ENCODE measurements at regions not wholly inside any gene's neighbourhood (a gene's known extent, or its start where the extent isn't known, plus 50 kb on each side); places are given as distances from the start of the nearest gene placed in this dataset.
A peak's percentile ranks its signal among the peaks of the same experiment; 100 is the strongest.

DNA sequence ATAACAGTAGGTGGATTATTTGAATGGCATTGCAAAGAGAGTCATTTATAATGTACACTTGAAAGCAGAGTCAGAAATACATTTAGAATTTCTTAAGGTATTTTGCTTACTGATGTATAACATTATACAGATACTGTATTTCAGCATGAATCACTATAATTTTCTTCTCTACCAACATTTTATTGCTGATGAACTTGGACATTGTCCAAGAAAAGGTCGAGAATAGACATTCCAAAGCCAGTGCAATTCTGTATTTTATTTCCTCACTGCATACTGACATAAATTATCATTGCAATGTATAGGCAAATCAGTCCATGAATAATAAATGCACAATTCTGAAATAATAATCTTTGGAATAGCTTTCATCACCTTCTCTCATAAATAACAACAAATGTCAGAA, 1420.0 kb upstream of the EYS start:
- no peak overlapping the region for H3K27ac ChIP-seq (ENCODE audit: low read length)
- no peak overlapping the region for H2AFZ ChIP-seq (ENCODE audit: low read length)
- TF ChIP-seq EZH2 (optimal IDR thresholded peaks at IDR 0.05; ENCODE audit: low read depth, low read length) (no peak), EZH2phosphoT487 (IDR thresholded peaks at IDR 0.05; ENCODE audit: low read length) (no peak)
- TF ChIP-seq, protein P1, sequence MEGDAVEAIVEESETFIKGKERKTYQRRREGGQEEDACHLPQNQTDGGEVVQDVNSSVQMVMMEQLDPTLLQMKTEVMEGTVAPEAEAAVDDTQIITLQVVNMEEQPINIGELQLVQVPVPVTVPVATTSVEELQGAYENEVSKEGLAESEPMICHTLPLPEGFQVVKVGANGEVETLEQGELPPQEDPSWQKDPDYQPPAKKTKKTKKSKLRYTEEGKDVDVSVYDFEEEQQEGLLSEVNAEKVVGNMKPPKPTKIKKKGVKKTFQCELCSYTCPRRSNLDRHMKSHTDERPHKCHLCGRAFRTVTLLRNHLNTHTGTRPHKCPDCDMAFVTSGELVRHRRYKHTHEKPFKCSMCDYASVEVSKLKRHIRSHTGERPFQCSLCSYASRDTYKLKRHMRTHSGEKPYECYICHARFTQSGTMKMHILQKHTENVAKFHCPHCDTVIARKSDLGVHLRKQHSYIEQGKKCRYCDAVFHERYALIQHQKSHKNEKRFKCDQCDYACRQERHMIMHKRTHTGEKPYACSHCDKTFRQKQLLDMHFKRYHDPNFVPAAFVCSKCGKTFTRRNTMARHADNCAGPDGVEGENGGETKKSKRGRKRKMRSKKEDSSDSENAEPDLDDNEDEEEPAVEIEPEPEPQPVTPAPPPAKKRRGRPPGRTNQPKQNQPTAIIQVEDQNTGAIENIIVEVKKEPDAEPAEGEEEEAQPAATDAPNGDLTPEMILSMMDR (IDR thresholded peaks at IDR 0.05; ENCODE audit: low read length) = no peak
- no peak overlapping the region for H3K9ac ChIP-seq (ENCODE audit: low read length)
- H3K4me1 ChIP-seq (ENCODE audit: low read length) = no peaks in the 10 kb centered on the region
- H3K27me3 ChIP-seq (replicated peaks; ENCODE audit: insufficient read depth, low read length) = no peaks in the 10 kb centered on the region
- no peaks in the 10 kb centered on the region for H4K20me1 ChIP-seq (ENCODE audit: insufficient read depth, low read length)
- H3K79me2 ChIP-seq (ENCODE audit: low read length) = no peaks in the 10 kb centered on the region
- DNase-seq = no peak
- H3K9me2 ChIP-seq (replicated peaks; ENCODE audit: insufficient read depth, low read length) = no peaks in the 10 kb centered on the region
- H3K36me3 ChIP-seq (replicated peaks; ENCODE audit: insufficient read depth, low read length) = no peaks in the 10 kb centered on the region
- H3F3A ChIP-seq (ENCODE audit: insufficient read depth, low read length) = no peaks in the 10 kb centered on the region
- no peaks in the 10 kb centered on the region for H3K9me3 ChIP-seq (replicated peaks; ENCODE audit: insufficient read depth, low read length)
- H3K4me2 ChIP-seq (ENCODE audit: low read depth, low read length) = no peak overlapping the region
- H3K4me3 ChIP-seq (ENCODE audit: low read length) = no peak overlapping the region

DNA sequence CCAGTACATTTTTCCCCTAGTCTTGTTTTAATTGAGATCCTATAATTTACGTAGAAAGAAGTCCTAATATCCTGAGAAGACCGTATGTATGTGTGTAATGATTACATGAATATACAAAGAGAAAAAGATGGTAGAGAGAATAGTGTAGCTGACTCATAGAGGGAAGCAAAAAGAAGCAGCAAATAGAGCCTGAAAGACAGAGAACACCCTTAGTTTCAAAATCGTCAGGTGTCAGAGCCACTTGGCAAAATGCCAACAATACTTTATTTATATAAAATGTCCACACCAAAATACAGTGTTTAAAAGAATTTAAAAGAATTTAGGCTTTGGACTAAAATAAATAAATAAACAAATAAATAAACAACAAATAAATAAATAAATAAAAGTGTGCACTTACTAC, 1414.1 kb upstream of the EYS start:
- H3K9me3 ChIP-seq (replicated peaks; ENCODE audit: insufficient read depth, low read length) = no peaks in the 10 kb centered on the region
- no peaks in the 10 kb centered on the region for H3K27me3 ChIP-seq (replicated peaks; ENCODE audit: insufficient read depth, low read length)
- H3K27ac ChIP-seq (ENCODE audit: low read length) = peak overlapping the region; percentile 28; the same call in 1 of the 2 replicates
- H3K4me1 ChIP-seq (ENCODE audit: low read length) = 0 out of 2 replicates have a peak, but pooled peaks cover 3% of the 10 kb centered on the region
- H3K4me3 ChIP-seq (ENCODE audit: low read length) = no peak overlapping the region
- no peak overlapping the region for H3K9ac ChIP-seq (ENCODE audit: low read length)
- H2AFZ ChIP-seq (ENCODE audit: low read length) = 0 out of 2 replicates have a peak overlapping the region, but pooled peaks have one; percentile 3
- DNase-seq = peak; percentile 75
- peak overlapping the region; percentile 57; the same call in 1 of the 2 replicates for H3K4me2 ChIP-seq (ENCODE audit: low read depth, low read length)
- TF ChIP-seq, protein P1 (IDR thresholded peaks at IDR 0.05; ENCODE audit: low read length) = no peak
- no peak for TF ChIP-seq EZH2 (optimal IDR thresholded peaks at IDR 0.05; ENCODE audit: low read depth, low read length)
- no peak for TF ChIP-seq EZH2phosphoT487 (IDR thresholded peaks at IDR 0.05; ENCODE audit: low read length)
- no peaks in the 10 kb centered on the region for H3K79me2 ChIP-seq (ENCODE audit: low read length)
- no peaks in the 10 kb centered on the region for H3K36me3 ChIP-seq (replicated peaks; ENCODE audit: insufficient read depth, low read length)
- no peaks in the 10 kb centered on the region for H4K20me1 ChIP-seq (ENCODE audit: insufficient read depth, low read length)
- H3F3A ChIP-seq (ENCODE audit: insufficient read depth, low read length) = no peaks in the 10 kb centered on the region
- no peaks in the 10 kb centered on the region for H3K9me2 ChIP-seq (replicated peaks; ENCODE audit: insufficient read depth, low read length)

DNA sequence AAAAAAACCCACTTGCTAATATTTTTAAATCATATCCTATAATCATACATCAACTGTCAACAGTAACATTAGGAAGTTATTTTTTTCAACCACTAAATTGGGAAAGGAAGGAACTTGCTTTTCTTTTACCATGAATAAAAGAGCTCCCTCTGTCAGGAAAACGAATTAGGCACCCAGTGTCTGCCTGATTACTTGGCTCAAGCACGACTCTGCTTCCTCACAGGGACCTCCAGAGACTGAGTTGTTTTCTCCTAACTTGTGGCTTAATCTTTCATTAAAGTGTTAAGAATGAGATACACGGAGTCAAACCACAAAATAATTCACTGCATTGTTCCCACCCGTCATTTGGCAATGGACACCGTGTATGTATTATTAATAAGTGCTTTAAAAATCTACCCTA, 1405.1 kb upstream of the EYS start:
- H3K4me1 ChIP-seq (ENCODE audit: low read length) = no peaks in the 10 kb centered on the region
- no peaks in the 10 kb centered on the region for H3K79me2 ChIP-seq (ENCODE audit: low read length)
- no peak overlapping the region for H3K4me2 ChIP-seq (ENCODE audit: low read depth, low read length)
- no peak overlapping the region for H3K4me3 ChIP-seq (ENCODE audit: low read length)
- H3F3A ChIP-seq (ENCODE audit: insufficient read depth, low read length) = no peaks in the 10 kb centered on the region
- H3K9me3 ChIP-seq (replicated peaks; ENCODE audit: insufficient read depth, low read length) = no peaks in the 10 kb centered on the region
- H3K27me3 ChIP-seq (replicated peaks; ENCODE audit: insufficient read depth, low read length) = no peaks in the 10 kb centered on the region
- TF ChIP-seq, protein P1 (IDR thresholded peaks at IDR 0.05; ENCODE audit: low read length) = no peak
- TF ChIP-seq EZH2 (optimal IDR thresholded peaks at IDR 0.05; ENCODE audit: low read depth, low read length) (no peak), EZH2phosphoT487 (IDR thresholded peaks at IDR 0.05; ENCODE audit: low read length) (no peak)
- H3K36me3 ChIP-seq (replicated peaks; ENCODE audit: insufficient read depth, low read length) = no peaks in the 10 kb centered on the region
- no peaks in the 10 kb centered on the region for H4K20me1 ChIP-seq (ENCODE audit: insufficient read depth, low read length)
- H3K9me2 ChIP-seq (replicated peaks; ENCODE audit: insufficient read depth, low read length) = no peaks in the 10 kb centered on the region
- H3K9ac ChIP-seq (ENCODE audit: low read length) = no peak overlapping the region
- H2AFZ ChIP-seq (ENCODE audit: low read length) = no peak overlapping the region
- no peak overlapping the region for H3K27ac ChIP-seq (ENCODE audit: low read length)
- no peak for DNase-seq
